GM19467 (cell line): ENCODE measurements at regions not wholly inside any gene's neighbourhood (a gene's known extent, or its start where the extent isn't known, plus 50 kb on each side); places are given as distances from the start of the nearest gene placed in this dataset.
"Not testable (repeated sequence)": the region's sequence is repeated elsewhere in the genome, so short reads cannot be mapped to it uniquely, and the experiment has no call there.

ENCODE experiments used
- ATAC-seq: cut with Tn5 transposase; IDR thresholded peaks from one replicate; pipeline ENCODE4 v1.9.1; 2021; ENCODE audit warnings: mild to moderate bottlenecking, moderate library complexity; ENCODE audit not compliant: unreplicated experiment

- ATAC-seq: no peak
Observed at GRCh38 chr6:120545353-120545752, 788.9 kb downstream of the TBC1D32 start.

GRCh38 chr6:120534954-120535353 lies 799.3 kb downstream of the TBC1D32 start:
- no peak for ATAC-seq

GRCh38 chr6:120526576-120526975 lies 807.7 kb downstream of the TBC1D32 start:
- no peak for ATAC-seq

- no peak for ATAC-seq
Observed at GRCh38 chr6:120514544-120514943, 819.7 kb downstream of the TBC1D32 start.

GRCh38 chr6:120511712-120512111 lies 822.6 kb downstream of the TBC1D32 start:
- no peak for ATAC-seq

GRCh38 chr6:120498711-120499110 lies 835.6 kb downstream of the TBC1D32 start:
- ATAC-seq: no peak

GRCh38 chr6:120496661-120497060 lies 837.6 kb downstream of the TBC1D32 start:
- ATAC-seq: no peak

- ATAC-seq: no peak
Observed at GRCh38 chr6:120493505-120493904, 840.8 kb downstream of the TBC1D32 start.

- ATAC-seq: no peak
Observed at GRCh38 chr6:120489941-120490340, 844.3 kb downstream of the TBC1D32 start.

- ATAC-seq: no peak
Observed at GRCh38 chr6:120484146-120484545, 850.1 kb downstream of the TBC1D32 start.

- no peak for ATAC-seq
Observed at GRCh38 chr6:120478650-120479049, 855.6 kb downstream of the TBC1D32 start.

GRCh38 chr6:120473804-120474203 lies 860.5 kb downstream of the TBC1D32 start:
- ATAC-seq: no peak

GRCh38 chr6:120468486-120468885 lies 865.8 kb downstream of the TBC1D32 start:
- ATAC-seq: no peak

GRCh38 chr6:120451508-120451907 lies 882.8 kb downstream of the TBC1D32 start:
- ATAC-seq: no peak

GRCh38 chr6:120447605-120448004 lies 886.7 kb downstream of the TBC1D32 start:
- no peak for ATAC-seq

GRCh38 chr6:120432840-120433239 lies 901.4 kb downstream of the TBC1D32 start:
- not testable (repeated sequence) for ATAC-seq

GRCh38 chr6:120431841-120432240 lies 902.4 kb downstream of the TBC1D32 start:
- ATAC-seq: no peak

- no peak for ATAC-seq
Observed at GRCh38 chr6:120411394-120411793, 922.9 kb downstream of the TBC1D32 start.

- ATAC-seq: no peak
Observed at GRCh38 chr6:120410586-120410985, 923.7 kb downstream of the TBC1D32 start.

- ATAC-seq: no peak
Observed at GRCh38 chr6:120407696-120408095, 926.6 kb downstream of the TBC1D32 start.

- ATAC-seq: no peak
Observed at GRCh38 chr6:120405947-120406346, 928.3 kb downstream of the TBC1D32 start.

- ATAC-seq: no peak
Observed at GRCh38 chr6:120395784-120396183, 938.5 kb downstream of the TBC1D32 start.

- no peak for ATAC-seq
Observed at GRCh38 chr6:120395330-120395729, 939.0 kb downstream of the TBC1D32 start.

GRCh38 chr6:120392941-120393340 lies 941.3 kb downstream of the TBC1D32 start:
- no peak for ATAC-seq
